ENCODE measurements at regions not wholly inside any gene's neighbourhood (a gene's known extent, or its start where the extent isn't known, plus 50 kb on each side); places are given as distances from the start of the nearest gene placed in this dataset.

DNA sequence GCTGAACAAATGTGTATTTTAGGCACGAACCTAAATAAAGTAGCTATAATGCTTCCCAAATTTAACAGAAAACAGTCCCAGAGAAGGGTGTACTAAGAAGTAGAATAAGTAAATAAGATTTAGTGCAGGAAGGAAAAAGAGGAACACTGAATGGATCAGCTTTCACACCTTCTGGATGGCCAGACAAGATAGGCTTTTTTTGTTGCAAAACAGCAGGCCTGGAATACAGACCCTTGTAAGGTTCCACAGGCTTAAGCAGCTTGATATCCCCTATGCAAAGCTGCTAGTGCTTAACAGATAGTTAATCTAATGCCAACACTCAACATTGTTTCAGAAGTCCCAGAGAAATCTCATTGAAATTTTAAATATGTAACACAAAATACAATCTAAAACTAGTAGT, 328.1 kb upstream of the STEAP1 start (continued):
- TF ChIP-seq ZNF589 (CRISPR knock-in tag; IDR thresholded peaks at IDR 0.05; ENCODE audit: low read depth) = no peak
- no peak for TF ChIP-seq CTBP1 (IDR thresholded peaks at IDR 0.05; ENCODE audit: borderline replicate concordance)

DNA sequence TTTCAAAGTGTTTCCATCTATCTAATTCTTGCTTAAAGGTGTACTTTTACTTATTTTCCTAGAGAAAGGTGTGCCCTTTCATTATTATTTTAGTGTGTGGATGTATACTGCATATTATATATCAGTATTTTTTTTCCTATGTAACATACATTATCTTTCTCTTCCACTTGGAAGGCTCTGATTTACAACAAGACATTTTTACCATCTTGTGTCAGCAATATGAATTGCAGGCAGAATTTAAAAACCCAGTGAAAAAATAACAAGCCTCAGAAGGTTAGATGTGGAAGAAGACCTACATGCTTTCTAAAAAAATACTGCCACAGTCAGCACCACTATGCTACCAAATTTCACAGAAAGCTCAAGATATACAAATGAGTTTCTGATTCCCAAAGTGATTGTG, 327.7 kb upstream of the STEAP1 start:
- ChIA-PET POLR2A (no interaction called here), CTCF (ENCODE audit: low intra/inter-chr PET ratio) (no interaction called here)
- intact Hi-C loops (cut with micrococcal nuclease) (no loop called here), in situ Hi-C loops (cut with MboI) (no loop called here)
- Histone ChIP-seq H3K79me2 (ENCODE audit: control insufficient read depth, insufficient read depth, low read length) (no peaks in the 10 kb centered on the region), H3K4me3 (no peak overlapping the region), H3K4me1 (replicated peaks in 1 of 2; ENCODE audit: control insufficient read depth in 2 of 2, insufficient read depth in 2 of 2, low read length in 2 of 2) (no peaks in the 10 kb centered on the region), H4K20me1 (replicated peaks; ENCODE audit: control insufficient read depth, insufficient read depth, low read length) (no peaks in the 10 kb centered on the region), H3K9me3 (replicated peaks; ENCODE audit: control insufficient read depth, insufficient read depth, low read depth, low read length) (no peaks in the 10 kb centered on the region), H2AFZ (ENCODE audit: low read depth, low read length) (no peak overlapping the region), H3K9ac (ENCODE audit: insufficient read depth in 1 of 2, low read depth in 2 of 2, low read length in 2 of 2) (no peak overlapping the region), H3K27me3 (ENCODE audit: control insufficient read depth in 2 of 2, insufficient read depth in 2 of 2, low read length in 2 of 2) (no peaks in the 10 kb centered on the region), H3K27ac (ENCODE audit: extremely low read depth, low read depth, low read length) (no peak overlapping the region), H3K9me1 (ENCODE audit: control insufficient read depth, insufficient read depth, low read length) (no peaks in the 10 kb centered on the region), H3K36me3 (ENCODE audit: control insufficient read depth, insufficient read depth, low read length) (no peaks in the 10 kb centered on the region), H3K4me2 (ENCODE audit: insufficient read depth, low read length) (no peak overlapping the region)
- TF ChIP-seq TGIF2 (CRISPR knock-in tag; IDR thresholded peaks at IDR 0.05) (no peak), MIER1 (IDR thresholded peaks at IDR 0.05; ENCODE audit: low read depth) (no peak), ZNF280A (IDR thresholded peaks at IDR 0.05; ENCODE audit: low read depth, partially characterized antibody) (no peak), KLF1 (tag; IDR thresholded peaks at IDR 0.05) (no peak), ZNF253 (CRISPR knock-in tag; conservative IDR thresholded peaks at IDR 0.05) (no peak)
- TF ChIP-seq, protein P1, sequence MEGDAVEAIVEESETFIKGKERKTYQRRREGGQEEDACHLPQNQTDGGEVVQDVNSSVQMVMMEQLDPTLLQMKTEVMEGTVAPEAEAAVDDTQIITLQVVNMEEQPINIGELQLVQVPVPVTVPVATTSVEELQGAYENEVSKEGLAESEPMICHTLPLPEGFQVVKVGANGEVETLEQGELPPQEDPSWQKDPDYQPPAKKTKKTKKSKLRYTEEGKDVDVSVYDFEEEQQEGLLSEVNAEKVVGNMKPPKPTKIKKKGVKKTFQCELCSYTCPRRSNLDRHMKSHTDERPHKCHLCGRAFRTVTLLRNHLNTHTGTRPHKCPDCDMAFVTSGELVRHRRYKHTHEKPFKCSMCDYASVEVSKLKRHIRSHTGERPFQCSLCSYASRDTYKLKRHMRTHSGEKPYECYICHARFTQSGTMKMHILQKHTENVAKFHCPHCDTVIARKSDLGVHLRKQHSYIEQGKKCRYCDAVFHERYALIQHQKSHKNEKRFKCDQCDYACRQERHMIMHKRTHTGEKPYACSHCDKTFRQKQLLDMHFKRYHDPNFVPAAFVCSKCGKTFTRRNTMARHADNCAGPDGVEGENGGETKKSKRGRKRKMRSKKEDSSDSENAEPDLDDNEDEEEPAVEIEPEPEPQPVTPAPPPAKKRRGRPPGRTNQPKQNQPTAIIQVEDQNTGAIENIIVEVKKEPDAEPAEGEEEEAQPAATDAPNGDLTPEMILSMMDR (IDR thresholded peaks at IDR 0.05 in 2 of 3, conservative IDR thresholded peaks at IDR 0.05 in 1 of 3; ENCODE audit: insufficient read depth in 2 of 3, low read depth in 1 of 3, low read length in 3 of 3) = no peak
- DNase-seq (ENCODE audit: extremely low read depth in 1 of 4, low spot score in 3 of 4) (no peak), ATAC-seq (no peak), FAIRE-seq (no peak)
- no TSS peak for BruUV-seq (replicated peaks)

Measured in K562 (cell line).